PC-9 (cell line): ENCODE measurements at regions not wholly inside any gene's neighbourhood (a gene's known extent, or its start where the extent isn't known, plus 50 kb on each side); places are given as distances from the start of the nearest gene placed in this dataset.

Experiments used
- EZH2 ChIP-seq: fragments of 200-600 bp; sonication (generic); IDR thresholded peaks from 2 replicates; pipeline ENCODE4 v1.8.0; 2017; ENCODE audit warnings: antibody characterized with exemption, low read depth
- TF ChIP-seq, protein P1 (sequence below): fragments of 200-600 bp; sonication (generic); conservative IDR thresholded peaks from 2 replicates; pipeline ENCODE4 v1.6.1; 2017; ENCODE audit warnings: mixed run types, antibody characterized with exemption, mild to moderate bottlenecking, moderate library complexity

DNA sequence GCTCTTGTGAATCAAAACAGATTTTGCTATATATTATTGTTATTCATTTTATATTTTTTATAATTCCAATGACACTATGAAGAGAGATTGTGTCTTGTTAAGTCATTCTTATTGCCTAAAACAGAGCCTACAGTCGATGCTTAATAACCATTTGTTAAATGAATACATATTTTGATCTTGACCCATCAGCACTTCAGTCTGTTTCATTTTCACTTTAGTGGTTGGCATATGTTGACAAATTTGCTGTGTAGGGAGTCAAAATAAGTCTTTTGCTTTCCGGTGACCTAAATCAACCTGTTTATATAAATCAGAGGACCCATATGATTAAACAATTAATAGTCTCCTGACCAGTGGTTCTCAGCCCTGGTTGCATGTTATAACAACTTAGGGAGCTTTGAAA, 97.1 kb downstream of the TXNL1 start:
- TF ChIP-seq, protein P1, sequence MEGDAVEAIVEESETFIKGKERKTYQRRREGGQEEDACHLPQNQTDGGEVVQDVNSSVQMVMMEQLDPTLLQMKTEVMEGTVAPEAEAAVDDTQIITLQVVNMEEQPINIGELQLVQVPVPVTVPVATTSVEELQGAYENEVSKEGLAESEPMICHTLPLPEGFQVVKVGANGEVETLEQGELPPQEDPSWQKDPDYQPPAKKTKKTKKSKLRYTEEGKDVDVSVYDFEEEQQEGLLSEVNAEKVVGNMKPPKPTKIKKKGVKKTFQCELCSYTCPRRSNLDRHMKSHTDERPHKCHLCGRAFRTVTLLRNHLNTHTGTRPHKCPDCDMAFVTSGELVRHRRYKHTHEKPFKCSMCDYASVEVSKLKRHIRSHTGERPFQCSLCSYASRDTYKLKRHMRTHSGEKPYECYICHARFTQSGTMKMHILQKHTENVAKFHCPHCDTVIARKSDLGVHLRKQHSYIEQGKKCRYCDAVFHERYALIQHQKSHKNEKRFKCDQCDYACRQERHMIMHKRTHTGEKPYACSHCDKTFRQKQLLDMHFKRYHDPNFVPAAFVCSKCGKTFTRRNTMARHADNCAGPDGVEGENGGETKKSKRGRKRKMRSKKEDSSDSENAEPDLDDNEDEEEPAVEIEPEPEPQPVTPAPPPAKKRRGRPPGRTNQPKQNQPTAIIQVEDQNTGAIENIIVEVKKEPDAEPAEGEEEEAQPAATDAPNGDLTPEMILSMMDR: no peak
- no peak for TF ChIP-seq EZH2
